A549 (cell line): ENCODE measurements at regions not wholly inside any gene's neighbourhood (a gene's known extent, or its start where the extent isn't known, plus 50 kb on each side); places are given as distances from the start of the nearest gene placed in this dataset.

Source experiments
- ATAC-seq, 2 experiments: fragments of 200-7000 bp in 1 of 2; fragments of >200 bp in 1 of 2; cut with Nextera tagmentation in 1 of 2; cut with Tn5 transposase in 1 of 2; 3 replicates each; pipeline versions ENCODE4 v1.8.0 to v1.9.1; 2018 to 2020; ENCODE audit warnings: mild to moderate bottlenecking in 1 of 2, moderate library complexity in 1 of 2
- CTCF ChIA-PET: fragments of 300-600 bp; sonication (Branson Sonifier 250); formaldehyde crosslinking; extraction: SDS; loops from one replicate; lab custom pipeline; 2021; ENCODE audit warnings: antibody characterized with exemption, inconsistent platforms; lab: Yijun Ruan, JAX
- POLR2A ChIA-PET: fragments of 350-600 bp; formaldehyde crosslinking; extraction: SDS; loops from one replicate; lab custom pipeline; 2021; ENCODE audit warnings: antibody characterized with exemption, inconsistent platforms; lab: Yijun Ruan, JAX
- DNase-seq, 2 experiments: peaks; one replicate each; pipeline versions ENCODE4 v3.0.0 to v3.0.0-alpha.2; 2011 to 2016; ENCODE audit warnings: low read depth in 1 of 2, low spot score in 1 of 2
- FAIRE-seq: peaks from 2 replicates; lab custom pipeline; 2011; peaks lifted over from hg19 to GRCh38; lab: Jason Lieb, UNC
- H3K27ac ChIP-seq, 2 experiments: fragments of >200 bp; sonication (Bioruptor Twin); formaldehyde crosslinking; 3 replicates each; pipeline ENCODE4 v1.5.1; 2016 to 2017
- H3K4me1 ChIP-seq: fragments of >200 bp; sonication (Bioruptor Twin); formaldehyde crosslinking; 3 replicates; pipeline ENCODE4 v1.6.1; 2016
- H3K4me2 ChIP-seq: fragments of >200 bp; sonication (Bioruptor Twin); formaldehyde crosslinking; 3 replicates; pipeline ENCODE4 v1.6.1; 2016
- H3K4me3 ChIP-seq: fragments of >200 bp; sonication (Bioruptor Twin); formaldehyde crosslinking; 3 replicates; pipeline ENCODE4 v1.5.1; 2016
- H3K9me3 ChIP-seq: fragments of >200 bp; sonication (Bioruptor Twin); formaldehyde crosslinking; 3 replicates; pipeline ENCODE4 v1.6.1; 2016
- BCL3 ChIP-seq: fragments of >200 bp; sonication (Bioruptor Twin); formaldehyde crosslinking; IDR thresholded peaks from 3 replicates; pipeline ENCODE4 v1.6.1; 2016
- BHLHE40 ChIP-seq: IDR thresholded peaks from 2 replicates; pipeline ENCODE4 v1.6.1; 2012; ENCODE audit warnings: low read depth, low read length, inconsistent platforms
- CBX2 ChIP-seq: fragments of 200-600 bp; sonication (generic); IDR thresholded peaks from 2 replicates; pipeline ENCODE4 v1.6.1; 2016; ENCODE audit warnings: low read depth, mild to moderate bottlenecking, borderline replicate concordance
- CBX8 ChIP-seq: fragments of 200-600 bp; sonication (generic); IDR thresholded peaks from 2 replicates; pipeline ENCODE4 v1.6.1; 2016
- CEBPB ChIP-seq, 2 experiments: fragments of >200 bp in 1 of 2; sonication (Bioruptor Twin) in 1 of 2; formaldehyde crosslinking in 1 of 2; IDR thresholded peaks; 2 replicates each; pipeline ENCODE4 v1.6.1; 2012 to 2016
- CHD4 ChIP-seq: fragments of 200-600 bp; sonication (generic); IDR thresholded peaks from 2 replicates; pipeline ENCODE4 v1.6.1; 2016; ENCODE audit warnings: antibody characterized with exemption, mild to moderate bottlenecking, borderline replicate concordance
- CTCF ChIP-seq: fragments of >200 bp; sonication (Bioruptor Twin); formaldehyde crosslinking; IDR thresholded peaks from 3 replicates; pipeline ENCODE4 v1.5.1; 2016
- E2F6 ChIP-seq: IDR thresholded peaks from 2 replicates; pipeline ENCODE4 v1.6.1; 2012; ENCODE audit warnings: low read depth, borderline replicate concordance
- EHMT2 ChIP-seq: fragments of 200-600 bp; sonication (generic); IDR thresholded peaks from 2 replicates; pipeline ENCODE4 v1.6.1; 2016; ENCODE audit warnings: antibody characterized with exemption, low read depth, mild to moderate bottlenecking, moderate library complexity
- ELK1 ChIP-seq: fragments of 150-350 bp; IDR thresholded peaks from 2 replicates; pipeline ENCODE4 v1.6.1; 2014; ENCODE audit warnings: low read depth, mild to moderate bottlenecking, low read length
- FOXS1 ChIP-seq: fragments of 250-450 bp; sonication (Bioruptor Pico); IDR thresholded peaks from 2 replicates; pipeline ENCODE4 v1.5.0; 2020; ENCODE audit warnings: mild to moderate bottlenecking, moderate library complexity
- GATA3 ChIP-seq: IDR thresholded peaks from 2 replicates; pipeline ENCODE4 v1.6.1; 2012; ENCODE audit warnings: borderline replicate concordance
- HDAC2 ChIP-seq: fragments of 200-600 bp; sonication (generic); IDR thresholded peaks from 2 replicates; pipeline ENCODE4 v1.6.1; 2016
- HEYL ChIP-seq: fragments of 250-450 bp; sonication (Bioruptor Pico); IDR thresholded peaks from 2 replicates; pipeline ENCODE4 v1.8.0; 2021; ENCODE audit warnings: mild to moderate bottlenecking, moderate library complexity
- JUNB ChIP-seq: fragments of >200 bp; sonication (Bioruptor Twin); formaldehyde crosslinking; IDR thresholded peaks from 2 replicates; pipeline ENCODE4 v1.6.1; 2016
- KDM1A ChIP-seq: fragments of 200-600 bp; sonication (generic); IDR thresholded peaks from 2 replicates; pipeline ENCODE4 v1.6.1; 2016; ENCODE audit warnings: low read depth, mild to moderate bottlenecking
- KDM5A ChIP-seq: fragments of 200-600 bp; sonication (generic); IDR thresholded peaks from 2 replicates; pipeline ENCODE4 v1.6.1; 2016; ENCODE audit warnings: antibody characterized with exemption, mild to moderate bottlenecking
- MAFK ChIP-seq: fragments of 450-650 bp; IDR thresholded peaks from 2 replicates; pipeline ENCODE4 v1.6.1; 2014; ENCODE audit not compliant: partially characterized antibody
- MAX ChIP-seq: IDR thresholded peaks from 2 replicates; pipeline ENCODE4 v1.6.1; 2012
- MAZ ChIP-seq: fragments of 150-350 bp; IDR thresholded peaks from 2 replicates; pipeline ENCODE4 v1.6.1; 2014; ENCODE audit warnings: antibody characterized with exemption, low read depth, low read length, borderline replicate concordance
- NPAS2 ChIP-seq: fragments of 250-450 bp; sonication (Bioruptor Pico); IDR thresholded peaks from 2 replicates; pipeline ENCODE4 v1.8.0; 2022; ENCODE audit warnings: mild to moderate bottlenecking, moderate library complexity, borderline replicate concordance
- NR3C1 ChIP-seq: fragments of >200 bp; sonication (Bioruptor Twin); formaldehyde crosslinking; IDR thresholded peaks from 3 replicates; pipeline ENCODE4 v1.6.1; 2017
- POLR2AphosphoS2 ChIP-seq: conservative IDR thresholded peaks from 2 replicates; pipeline ENCODE4 v1.6.1; 2012; ENCODE audit warnings: low read length, improper control_type of control experiment, inconsistent platforms
- RARB ChIP-seq: fragments of 250-450 bp; sonication (Bioruptor Pico); IDR thresholded peaks from 2 replicates; pipeline ENCODE4 v1.8.0; 2021; ENCODE audit warnings: mild to moderate bottlenecking, moderate library complexity
- RCOR1 ChIP-seq: fragments of 150-350 bp; IDR thresholded peaks from 2 replicates; pipeline ENCODE4 v1.6.1; 2014; ENCODE audit warnings: antibody characterized with exemption, low read length, low read depth
- RFX5 ChIP-seq: fragments of 450-650 bp; IDR thresholded peaks from 2 replicates; pipeline ENCODE4 v1.7.1; 2014; ENCODE audit warnings: antibody characterized with exemption, mild to moderate bottlenecking, moderate library complexity
- SMC3 ChIP-seq: fragments of >200 bp; sonication (Bioruptor Twin); formaldehyde crosslinking; IDR thresholded peaks from 3 replicates; pipeline ENCODE4 v1.6.1; 2018; ENCODE audit warnings: inconsistent platforms
- SREBF2 ChIP-seq: fragments of 450-650 bp; IDR thresholded peaks from 2 replicates; pipeline ENCODE4 v1.6.1; 2014; ENCODE audit warnings: mild to moderate bottlenecking, moderate library complexity
- TFCP2L1 ChIP-seq: fragments of 250-450 bp; sonication (Bioruptor Pico); IDR thresholded peaks from 2 replicates; pipeline ENCODE4 v1.5.0; 2021; ENCODE audit warnings: mild to moderate bottlenecking
- ZC3H11A ChIP-seq: fragments of 450-650 bp; IDR thresholded peaks from 2 replicates; pipeline ENCODE4 v1.6.1; 2014; ENCODE audit warnings: antibody characterized with exemption, mild to moderate bottlenecking
- ZFP36 ChIP-seq: fragments of 450-650 bp; IDR thresholded peaks from 2 replicates; pipeline ENCODE4 v1.6.1; 2014; ENCODE audit warnings: borderline replicate concordance; ENCODE audit not compliant: partially characterized antibody
- ZNF302 ChIP-seq: fragments of 250-450 bp; sonication (Bioruptor Pico); IDR thresholded peaks from 2 replicates; pipeline ENCODE4 v1.9.0; 2021; ENCODE audit warnings: inconsistent platforms, mild to moderate bottlenecking, moderate library complexity
- ZSCAN20 ChIP-seq: fragments of 250-450 bp; sonication (Bioruptor Pico); IDR thresholded peaks from 2 replicates; pipeline ENCODE4 v1.8.0; 2022; ENCODE audit warnings: mild to moderate bottlenecking, moderate library complexity
- WGBS: methylation state at CpG from one replicate; pipeline ENCODE4 v1.1.6; 2017; ENCODE audit errors: missing lambda C conversion rate; 5-methylcytosine and 5-hydroxymethylcytosine counted together

GRCh38 chr2:217118559-217119284 is 258.9 kb upstream of the TNP1 start:
- FAIRE-seq (no peak), DNase-seq (no peak), ATAC-seq (no peak)
- WGBS, result 71% methylated on average over 7 of the region's 7 CpGs
- ChIA-PET POLR2A (no interaction called here), CTCF (interaction anchor here (1.6 to 2.2 kb wide), 2 partner anchors 13 to 68 kb away, joined by 4 to 5 read pairs; no protein-coding TSS in a partner anchor)
- Histone ChIP-seq H3K4me3 (no peak overlapping the region), H3K9me3 (no peaks in the 10 kb centered on the region), H3K4me1 (no peaks in the 10 kb centered on the region), H3K27ac (no peak overlapping the region), H3K4me2 (no peak overlapping the region)
- TF ChIP-seq HDAC2, result no peak
- TF ChIP-seq CHD4, result no peak
- TF ChIP-seq CBX8, result no peak
- no peak for TF ChIP-seq BHLHE40
- no peak for TF ChIP-seq TFCP2L1 (CRISPR knock-in tag)
- TF ChIP-seq EHMT2, result no peak
- no peak for TF ChIP-seq E2F6
- no peak for TF ChIP-seq MAZ
- no peak for TF ChIP-seq FOXS1
- no peak for TF ChIP-seq RFX5
- no peak for TF ChIP-seq HEYL (CRISPR knock-in tag)
- no peak for TF ChIP-seq CBX2
- no peak for TF ChIP-seq MAX
- no peak for TF ChIP-seq ZSCAN20
- TF ChIP-seq NR3C1, result no peak
- no peak for TF ChIP-seq ZFP36
- TF ChIP-seq BCL3, result no peak
- no peak for TF ChIP-seq ELK1
- TF ChIP-seq CEBPB (IDR thresholded peaks at IDR 0.05), result no peak
- TF ChIP-seq KDM1A, result no peak

GRCh38 chr2:217117523-217117922 is 257.7 kb upstream of the TNP1 start:
- no peak overlapping the region for H3K4me3 ChIP-seq
- H3K9me3 ChIP-seq, result no peaks in the 10 kb centered on the region
- H3K27ac ChIP-seq, result no peak overlapping the region
- ATAC-seq, result no peak
- ChIA-PET POLR2A (no interaction called here), CTCF (interaction anchor here (1.6 to 2.2 kb wide), 2 partner anchors 12 to 67 kb away, joined by 4 to 5 read pairs; no protein-coding TSS in a partner anchor)
- 66% methylated on average over 1 of the region's 1 CpG for WGBS
- TF ChIP-seq SMC3 (no peak), RCOR1 (no peak), SREBF2 (no peak), HDAC2 (no peak), NPAS2 (no peak), GATA3 (no peak), RFX5 (no peak), ZNF302 (CRISPR knock-in tag) (no peak), BCL3 (no peak), KDM5A (no peak), RARB (CRISPR knock-in tag) (no peak), JUNB (no peak), CTCF (no peak), ZFP36 (no peak), ZC3H11A (no peak), POLR2AphosphoS2 (no peak), MAFK (no peak)
- H3K4me2 ChIP-seq, result no peak overlapping the region
- no peaks in the 10 kb centered on the region for H3K4me1 ChIP-seq
- no peak for DNase-seq
- no peak for FAIRE-seq
